Panc1 (cell line): ENCODE measurements at regions not wholly inside any gene's neighbourhood (a gene's known extent, or its start where the extent isn't known, plus 50 kb on each side); places are given as distances from the start of the nearest gene placed in this dataset.

Experiments used
- ATAC-seq: fragments of 200-7000 bp; cut with Tn5 transposase; 2 replicates; pipeline ENCODE4 v1.9.1; 2020; ENCODE audit warnings: mild to moderate bottlenecking, moderate library complexity
- BruUV-seq: library from RNA; stranded (reverse); fragments of 400-500 nt; replicated peaks from 2 replicates; lab custom pipeline; 2021; lab: Mats Ljungman, UMichigan
- CTCF ChIA-PET: fragments of 300-600 bp; sonication (Branson Sonifier 250); formaldehyde crosslinking; loops from one replicate; lab custom pipeline; 2022; ENCODE audit warnings: antibody characterized with exemption; lab: Charles Lee
- POLR2A ChIA-PET: fragments of 300-600 bp; sonication (Branson Sonifier 250); formaldehyde crosslinking; loops from one replicate; lab custom pipeline; 2022; ENCODE audit warnings: antibody characterized with exemption; lab: Charles Lee
- DNase-seq: peaks from one replicate; pipeline ENCODE4 v3.0.0-alpha.2; 2010; ENCODE audit warnings: low read depth, low spot score
- H3K27ac ChIP-seq: 2 replicates; pipeline ENCODE4 v1.5.1; 2011; ENCODE audit warnings: mild to moderate bottlenecking, low read length, inconsistent platforms
- H3K27me3 ChIP-seq: fragments of 200-500 bp; sonication (Bioruptor generic); 2 replicates; pipeline ENCODE4 v1.6.0; 2014; ENCODE audit warnings: low read length, inconsistent platforms; ENCODE audit not compliant: control insufficient read depth, insufficient read depth
- H3K36me3 ChIP-seq: fragments of 200-500 bp; sonication (Bioruptor generic); 2 replicates; pipeline ENCODE4 v1.5.1; 2014; ENCODE audit warnings: inconsistent platforms, mild to moderate bottlenecking, low read length, moderate library complexity; ENCODE audit not compliant: control insufficient read depth, insufficient read depth
- H3K4me1 ChIP-seq: 2 replicates; pipeline ENCODE4 v1.5.1; 2011; ENCODE audit warnings: inconsistent platforms, mild to moderate bottlenecking, low read length, moderate library complexity; ENCODE audit not compliant: control insufficient read depth, insufficient read depth
- H3K4me3 ChIP-seq, 2 experiments: 2 replicates each; pipeline ENCODE4 v1.5.1; 2011 to 2012; ENCODE audit warnings: low read depth in 2 of 2, low read length in 2 of 2, mild to moderate bottlenecking in 2 of 2, inconsistent platforms in 1 of 2, moderate library complexity in 1 of 2
- H3K9me3 ChIP-seq: fragments of 200-500 bp; sonication (Bioruptor generic); 2 replicates; pipeline ENCODE4 v1.5.1; 2014; ENCODE audit warnings: low read depth, mild to moderate bottlenecking, inconsistent platforms, low read length, moderate library complexity; ENCODE audit not compliant: control insufficient read depth, insufficient read depth
- CTCF ChIP-seq: fragments of 450-650 bp; IDR thresholded peaks from 2 replicates; pipeline ENCODE4 v1.5.1; 2017; ENCODE audit warnings: mild to moderate bottlenecking
- POLR2AphosphoS5 ChIP-seq: IDR thresholded peaks from 2 replicates; pipeline ENCODE4 v1.6.1; 2012; ENCODE audit warnings: mild to moderate bottlenecking, low read depth, low read length, moderate library complexity
- REST ChIP-seq, 2 experiments: IDR thresholded peaks; 2 replicates each; pipeline ENCODE4 v1.6.1; 2011 to 2012; ENCODE audit warnings: low read depth in 2 of 2, control low read depth in 1 of 2, low read length in 1 of 2, mild to moderate bottlenecking in 1 of 2, moderate library complexity in 1 of 2; ENCODE audit not compliant: insufficient read depth in 1 of 2
- SIN3A ChIP-seq: IDR thresholded peaks from 2 replicates; pipeline ENCODE4 v1.6.1; 2012; ENCODE audit warnings: low read depth, mild to moderate bottlenecking, low read length, moderate library complexity, borderline replicate concordance; ENCODE audit not compliant: insufficient read depth
- TCF7L2 ChIP-seq: IDR thresholded peaks from 2 replicates; pipeline ENCODE4 v1.6.1; 2011; ENCODE audit warnings: mild to moderate bottlenecking, low read depth, low read length, inconsistent platforms
- in situ Hi-C: cut with HindIII; loops from 2 replicates; pipeline ENCODE4 v1.10.0; 2016; ENCODE audit warnings: low sequenced_read_pairs, low pct_unique_long_range_greater_than_20kb
- intact Hi-C: fragments of 100-400 bp; cut with micrococcal nuclease; formaldehyde crosslinking; loops from one replicate; pipeline ENCODE4 v1.10.0; 2022; ENCODE audit not compliant: unreplicated experiment

DNA sequence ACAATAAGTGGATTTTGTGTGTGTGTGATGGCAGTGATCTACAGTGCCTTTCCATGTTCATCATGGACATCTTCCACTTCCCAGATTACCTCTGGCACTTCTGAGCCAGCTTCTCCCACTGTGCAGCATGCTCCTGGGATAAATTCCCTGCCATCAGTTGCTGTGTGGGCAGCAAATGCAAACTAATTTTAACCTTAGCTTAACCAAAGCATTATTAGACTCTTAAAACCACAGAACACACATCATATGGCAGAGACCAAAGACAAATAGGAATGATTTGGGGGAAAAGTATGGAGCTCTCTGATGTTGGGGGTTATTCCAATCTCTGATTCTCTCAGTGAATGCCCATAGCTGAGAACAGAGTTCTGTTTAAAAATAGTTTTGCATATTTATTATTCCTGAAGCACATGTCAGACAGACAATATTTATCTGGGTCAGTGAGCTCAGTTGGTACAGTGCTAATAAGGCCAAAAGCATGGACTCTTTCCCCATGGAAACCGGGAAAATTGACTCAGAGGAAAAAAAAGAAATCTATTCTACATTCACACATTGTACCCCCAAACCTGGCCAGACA is 567.4 kb downstream of the IQCM start:
- ChIA-PET CTCF (no interaction called here), POLR2A (no interaction called here)
- in situ Hi-C loops (no loop called here), intact Hi-C loops (no loop called here)
- ATAC-seq (no peak), DNase-seq (no peak)
- no peak overlapping the region for H3K27ac ChIP-seq
- no peaks in the 10 kb centered on the region for H3K4me1 ChIP-seq
- TF ChIP-seq CTCF (no peak), SIN3A (no peak), TCF7L2 (no peak)
- no peaks in the 10 kb centered on the region for H3K36me3 ChIP-seq
- no peaks in the 10 kb centered on the region for H3K9me3 ChIP-seq
- H3K27me3 ChIP-seq, result no peaks in the 10 kb centered on the region
- no TSS peak for BruUV-seq
- no peak overlapping the region for H3K4me3 ChIP-seq

DNA sequence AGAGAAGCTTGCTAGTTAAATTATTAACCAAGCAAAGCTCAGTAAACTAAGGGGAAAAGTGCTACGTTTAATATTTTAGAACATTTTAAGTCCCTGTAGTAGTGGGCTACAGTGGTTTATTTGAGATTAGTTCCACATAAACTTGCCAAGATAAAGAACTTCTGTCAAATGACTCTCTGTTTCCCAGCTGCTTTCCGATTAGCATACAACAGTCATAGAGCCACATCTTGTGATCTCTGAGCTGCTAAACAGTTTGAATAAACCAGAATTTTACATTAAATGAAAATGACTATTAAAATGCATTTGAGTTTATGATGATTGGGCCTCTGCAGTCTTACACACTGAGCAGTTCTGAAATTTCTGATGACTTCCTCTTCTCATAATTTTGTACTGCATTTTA is 568.5 kb downstream of the IQCM start:
- ATAC-seq, result no peak
- no peaks in the 10 kb centered on the region for H3K36me3 ChIP-seq
- TF ChIP-seq CTCF, result no peak
- intact Hi-C loops (no loop called here), in situ Hi-C loops (no loop called here)
- no peaks in the 10 kb centered on the region for H3K27me3 ChIP-seq
- H3K27ac ChIP-seq, result no peak overlapping the region
- ChIA-PET CTCF (no interaction called here), POLR2A (no interaction called here)
- no peak overlapping the region for H3K4me3 ChIP-seq
- no peaks in the 10 kb centered on the region for H3K4me1 ChIP-seq
- no peak for DNase-seq
- BruUV-seq, result no TSS peak
- H3K9me3 ChIP-seq, result no peaks in the 10 kb centered on the region

DNA sequence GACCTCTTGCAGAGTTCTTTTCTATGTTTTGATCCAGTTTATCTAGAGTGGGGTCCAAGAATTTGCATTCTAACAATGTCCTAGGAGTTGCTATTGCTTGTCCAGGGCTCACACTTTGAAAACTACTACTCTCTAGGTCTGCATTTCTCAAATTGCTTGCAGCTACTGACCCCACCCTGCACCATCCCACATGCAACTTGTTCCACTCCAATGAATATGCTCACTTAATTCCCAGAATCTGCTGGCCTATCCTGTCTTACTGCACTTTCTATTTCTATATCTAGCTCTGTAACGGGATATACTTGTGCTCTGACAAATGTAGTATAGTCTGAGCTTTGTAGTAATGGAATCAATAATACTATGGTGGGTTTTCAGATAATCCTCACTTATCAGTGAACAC is 570.3 kb downstream of the IQCM start:
- ChIA-PET CTCF (no interaction called here), POLR2A (no interaction called here)
- Histone ChIP-seq H3K27me3 (no peaks in the 10 kb centered on the region), H3K9me3 (no peaks in the 10 kb centered on the region), H3K4me1 (no peaks in the 10 kb centered on the region), H3K4me3 (no peak overlapping the region), H3K27ac (no peak overlapping the region), H3K36me3 (no peaks in the 10 kb centered on the region)
- no TSS peak for BruUV-seq
- intact Hi-C loops (no loop called here), in situ Hi-C loops (no loop called here)
- ATAC-seq (no peak), DNase-seq (no peak)
- TF ChIP-seq TCF7L2 (no peak), REST (IDR thresholded peaks at IDR 0.05; ENCODE audit: insufficient read depth in 1 of 2, low read depth in 2 of 2, low read length in 1 of 2) (no peak), CTCF (no peak), POLR2AphosphoS5 (no peak), SIN3A (no peak)
